ENCODE measurements at regions not wholly inside any gene's neighbourhood (a gene's known extent, or its start where the extent isn't known, plus 50 kb on each side); places are given as distances from the start of the nearest gene placed in this dataset.

DNA sequence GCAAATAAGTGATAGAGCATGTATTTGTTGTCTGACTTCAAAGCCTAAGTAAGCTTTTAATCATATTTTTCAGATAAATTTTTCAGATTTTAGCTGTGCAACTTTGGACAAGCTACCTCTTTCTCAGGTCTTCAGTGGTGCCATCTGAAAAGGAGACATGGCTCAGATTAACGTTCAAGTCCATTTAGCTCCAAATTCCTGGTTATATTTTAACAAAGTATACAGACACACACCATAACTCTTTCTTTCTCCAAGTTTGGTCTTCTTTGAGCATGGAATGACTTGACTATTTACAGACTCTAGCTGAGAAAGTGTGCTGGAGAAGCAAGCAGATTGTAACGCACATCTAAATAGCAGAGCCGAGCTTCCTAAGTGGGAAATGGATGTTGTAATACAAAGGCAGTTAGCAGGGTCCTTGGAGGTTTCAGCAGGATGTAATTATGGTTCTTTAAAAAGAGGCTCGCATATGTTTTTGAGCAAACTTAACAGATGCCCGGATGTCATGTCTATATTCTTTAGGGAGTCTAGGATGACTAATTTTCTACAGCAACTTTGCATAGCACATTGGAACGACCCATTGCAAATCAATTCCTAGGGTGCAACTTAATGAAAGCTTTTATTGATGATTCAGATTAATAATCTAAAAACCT, 128.1 kb upstream of the E2F8 start:
- no peak overlapping the region for H3K56ac ChIP-seq (replicated peaks; ENCODE audit: insufficient read length, low read depth, low read length)
- no peak overlapping the region for H2AK5ac ChIP-seq (ENCODE audit: low read depth, low read length)
- H2BK15ac ChIP-seq (ENCODE audit: low read length), result no peak overlapping the region
- no peaks in the 10 kb centered on the region for H3K27me3 ChIP-seq (replicated peaks in 1 of 4; ENCODE audit: control insufficient read depth in 3 of 4, extremely low read depth in 1 of 4, insufficient read depth in 3 of 4, low read length in 3 of 4)
- 92% methylated on average over 6 of the region's 6 CpGs; no CpG with 5 or more reads in 1 of the 2 experiments for WGBS, 2 experiments (ENCODE audit: extremely low coverage in 1 of 2, insufficient coverage in 1 of 2, insufficient read length in 1 of 2, insufficient replicate concordance in 2 of 2, low coverage in 1 of 2, low lambda C conversion rate in 2 of 2, missing lambda C conversion rate in 1 of 2)
- no peak overlapping the region for H4K5ac ChIP-seq (ENCODE audit: insufficient read length, low read depth, low read length)
- no peak overlapping the region for H3K4me3 ChIP-seq (ENCODE audit: extremely low read depth in 1 of 4, insufficient read depth in 2 of 4, low read depth in 3 of 4, low read length in 4 of 4)
- H2BK20ac ChIP-seq (ENCODE audit: low read length), result no peak overlapping the region
- no peak overlapping the region for H4K91ac ChIP-seq (replicated peaks; ENCODE audit: insufficient read length, low read length)
- ChIA-PET CTCF (ENCODE audit: partially characterized antibody) (interaction anchor here (1.0 to 1.8 kb wide), 2 partner anchors 14 to 21 kb away, joined by 3 to 4 read pairs; no protein-coding TSS in a partner anchor), POLR2A (ENCODE audit: partially characterized antibody) (no interaction called here)
- no peak overlapping the region for H3K27ac ChIP-seq (ENCODE audit: low read depth, low read length)
- no peaks in the 10 kb centered on the region for H4K20me1 ChIP-seq (replicated peaks in 1 of 2; ENCODE audit: control insufficient read depth in 1 of 2, insufficient read depth in 2 of 2, low read length in 2 of 2)
- H3K23ac ChIP-seq (ENCODE audit: insufficient read length), result no peak overlapping the region
- no peak overlapping the region for H2BK5ac ChIP-seq (ENCODE audit: low read depth, low read length)
- no peak overlapping the region for H3K4ac ChIP-seq (replicated peaks; ENCODE audit: insufficient read length, low read depth, low read length)
- no peak for FAIRE-seq
- no peak overlapping the region for H3K18ac ChIP-seq (ENCODE audit: extremely low read depth, low read length)
- no peaks in the 10 kb centered on the region for H3K79me1 ChIP-seq (ENCODE audit: low read depth, low read length)
- no peak for DNase-seq (ENCODE audit: low read depth in 1 of 2, low spot score in 2 of 2)
- no peak overlapping the region for H3K4me2 ChIP-seq (ENCODE audit: insufficient read depth in 1 of 2, low read depth in 2 of 2, low read length in 2 of 2)
- H3K79me2 ChIP-seq (ENCODE audit: control insufficient read depth in 1 of 2, insufficient read depth in 2 of 2, low read length in 2 of 2), result no peaks in the 10 kb centered on the region
- H2AFZ ChIP-seq (ENCODE audit: low read length), result no peak overlapping the region
- no peak overlapping the region for H2BK12ac ChIP-seq (ENCODE audit: low read depth, low read length)
- no peak overlapping the region for H3K9ac ChIP-seq (replicated peaks in 1 of 4; ENCODE audit: extremely low read depth in 1 of 4, low read depth in 3 of 4, low read length in 3 of 4)
- H2BK120ac ChIP-seq (replicated peaks; ENCODE audit: low read depth, low read length), result no peak overlapping the region
- H3K14ac ChIP-seq (ENCODE audit: insufficient read length), result no peak overlapping the region
- H3K23me2 ChIP-seq (ENCODE audit: low read depth, low read length), result no peaks in the 10 kb centered on the region
- H4K8ac ChIP-seq (ENCODE audit: extremely low read depth, insufficient read depth, low read length), result no peak overlapping the region
- no peaks in the 10 kb centered on the region for H3K9me3 ChIP-seq (ENCODE audit: insufficient read depth in 2 of 2, low read depth in 1 of 2, low read length in 1 of 2)
- H3K4me1 ChIP-seq (replicated peaks in 1 of 4; ENCODE audit: control insufficient read depth in 3 of 4, insufficient read depth in 4 of 4, low read length in 3 of 4), result peaks cover 0 to 3% (median 2%) of the 10 kb centered on the region in 4 experiments; a peak in 4 of 7 replicates
- no peaks in the 10 kb centered on the region for H3K36me3 ChIP-seq (ENCODE audit: control insufficient read depth in 2 of 4, insufficient read depth in 4 of 4, low read length in 3 of 4)
- TF ChIP-seq MAFK (IDR thresholded peaks at IDR 0.05; ENCODE audit: low read depth, low read length), result no peak
- TF ChIP-seq CBX5 (IDR thresholded peaks at IDR 0.05; ENCODE audit: low read depth, low read length), result no peak
- no peak for TF ChIP-seq SAP30 (IDR thresholded peaks at IDR 0.05; ENCODE audit: insufficient read depth, insufficient replicate concordance, low read length)
